ENCODE measurements at regions not wholly inside any gene's neighbourhood (a gene's known extent, or its start where the extent isn't known, plus 50 kb on each side); places are given as distances from the start of the nearest gene placed in this dataset.

- DNase-seq (ENCODE audit: low read depth): no peak
Measured at GRCh38 chr1:58862728-58863385, 79.0 kb upstream of the JUN start.

GRCh38 chr1:58864654-58865053, 80.8 kb upstream of the JUN start:
- no peak for DNase-seq (ENCODE audit: low read depth)

- DNase-seq (ENCODE audit: low read depth): no peak
Measured at GRCh38 chr1:58866578-58866977, 82.7 kb upstream of the JUN start.

GRCh38 chr1:58869638-58870297, 85.9 kb upstream of the JUN start:
- no peak for DNase-seq (ENCODE audit: low read depth)

GRCh38 chr1:58870298-58870676, 86.4 kb upstream of the JUN start:
- no peak for DNase-seq (ENCODE audit: low read depth)

GRCh38 chr1:58874342-58874741, 90.5 kb upstream of the JUN start:
- DNase-seq (ENCODE audit: low read depth): no peak

GRCh38 chr1:58874757-58875755, 91.2 kb upstream of the JUN start:
- DNase-seq (ENCODE audit: low read depth): no peak

GRCh38 chr1:58879464-58879863, 95.6 kb upstream of the JUN start:
- DNase-seq (ENCODE audit: low read depth): no peak

GRCh38 chr1:58880592-58880991, 96.7 kb upstream of the JUN start:
- no peak for DNase-seq (ENCODE audit: low read depth)

GRCh38 chr1:58881471-58881994, 97.7 kb upstream of the JUN start:
- DNase-seq (ENCODE audit: low read depth): no peak

- no peak for DNase-seq (ENCODE audit: low read depth)
Measured at GRCh38 chr1:58882322-58882948, 98.6 kb upstream of the JUN start.

- DNase-seq (ENCODE audit: low read depth): no peak
Measured at GRCh38 chr1:58883037-58883887, 99.4 kb upstream of the JUN start.

- no peak for DNase-seq (ENCODE audit: low read depth)
Measured at GRCh38 chr1:58883888-58884482, 100.1 kb upstream of the JUN start.

GRCh38 chr1:58884706-58885661, 101.1 kb upstream of the JUN start:
- DNase-seq (ENCODE audit: low read depth): no peak

GRCh38 chr1:58885998-58886397, 102.2 kb upstream of the JUN start:
- no peak for DNase-seq (ENCODE audit: low read depth)

- no peak for DNase-seq (ENCODE audit: low read depth)
Measured at GRCh38 chr1:58886611-58887010, 102.8 kb upstream of the JUN start.

GRCh38 chr1:58887059-58887458, 103.2 kb upstream of the JUN start:
- DNase-seq (ENCODE audit: low read depth): no peak

- DNase-seq (ENCODE audit: low read depth): no peak
Measured at GRCh38 chr1:58888833-58889232, 105.0 kb upstream of the JUN start.

GRCh38 chr1:58890113-58890512, 106.3 kb upstream of the JUN start:
- DNase-seq (ENCODE audit: low read depth): no peak

- no peak for DNase-seq (ENCODE audit: low read depth)
Measured at GRCh38 chr1:58890609-58891008, 106.8 kb upstream of the JUN start.

All from activated T-cell treated with anti-CD3 and anti-CD28 coated beads for 48 hours (primary cell).